PC-3 (cell line): ENCODE measurements at regions not wholly inside any gene's neighbourhood (a gene's known extent, or its start where the extent isn't known, plus 50 kb on each side); places are given as distances from the start of the nearest gene placed in this dataset.

ENCODE experiments used
- ATAC-seq: fragments of 200-7000 bp; cut with Tn5 transposase; 2 replicates; pipeline ENCODE4 v1.9.1; 2020; ENCODE audit warnings: mild to moderate bottlenecking, moderate library complexity
- BruUV-seq: library from RNA; stranded (reverse); fragments of 400-500 nt; replicated peaks from 2 replicates; lab custom pipeline; 2021; lab: Mats Ljungman, UMichigan
- CTCF ChIA-PET: fragments of 300-600 bp; sonication (Branson Sonifier 250); formaldehyde crosslinking; loops from one replicate; lab custom pipeline; 2022; ENCODE audit warnings: antibody characterized with exemption; lab: Charles Lee
- POLR2A ChIA-PET: fragments of 300-600 bp; sonication (Branson Sonifier 250); formaldehyde crosslinking; loops from one replicate; lab custom pipeline; 2022; ENCODE audit warnings: antibody characterized with exemption; ENCODE audit not compliant: unreplicated experiment; lab: Charles Lee
- DNase-seq: peaks from one replicate; pipeline ENCODE4 v3.0.0-alpha.2; 2015
- H2AFZ ChIP-seq: fragments of 300-600 bp; sonication (generic); 2 replicates; pipeline ENCODE4 v1.6.0; 2016; ENCODE audit warnings: antibody characterized with exemption, low read length
- H3F3A ChIP-seq: fragments of 300-600 bp; sonication (generic); one replicate; pipeline ENCODE4 v1.6.0; 2017; ENCODE audit warnings: antibody characterized with exemption, low read length, control low read depth, mild to moderate bottlenecking; ENCODE audit not compliant: unreplicated experiment
- H3K27ac ChIP-seq: fragments of 300-600 bp; sonication (generic); 2 replicates; pipeline ENCODE4 v1.5.1; 2016; ENCODE audit warnings: mild to moderate bottlenecking, low read length
- H3K27me3 ChIP-seq: fragments of 300-600 bp; sonication (generic); 2 replicates; pipeline ENCODE4 v1.6.1; 2016; ENCODE audit warnings: low read length, mixed read lengths
- H3K36me3 ChIP-seq: fragments of 300-600 bp; sonication (generic); 2 replicates; pipeline ENCODE4 v1.6.1; 2016; ENCODE audit warnings: low read depth, mixed run types, low read length, mixed read lengths
- H3K4me1 ChIP-seq: fragments of 300-600 bp; sonication (generic); 2 replicates; pipeline ENCODE4 v1.5.1; 2016; ENCODE audit warnings: low read length; ENCODE audit not compliant: insufficient read depth
- H3K4me2 ChIP-seq: fragments of 300-600 bp; sonication (generic); 2 replicates; pipeline ENCODE4 v1.6.0; 2016; ENCODE audit warnings: low read length
- H3K4me3 ChIP-seq: fragments of 300-600 bp; sonication (generic); 2 replicates; pipeline ENCODE4 v1.5.1; 2016; ENCODE audit warnings: mild to moderate bottlenecking, low read length, mixed read lengths
- H3K79me2 ChIP-seq: fragments of 300-600 bp; sonication (generic); 2 replicates; pipeline ENCODE4 v1.6.1; 2017; ENCODE audit warnings: low read length, mixed read lengths
- H3K9ac ChIP-seq: fragments of 300-600 bp; sonication (generic); 2 replicates; pipeline ENCODE4 v1.6.0; 2016; ENCODE audit warnings: mild to moderate bottlenecking, low read length
- H3K9me2 ChIP-seq: fragments of 300-600 bp; sonication (generic); replicated peaks from 2 replicates; pipeline ENCODE4 v1.6.1; 2016; ENCODE audit warnings: mixed run types, low read length, mixed read lengths
- H3K9me3 ChIP-seq: fragments of 300-600 bp; sonication (generic); 2 replicates; pipeline ENCODE4 v1.6.1; 2016; ENCODE audit warnings: low read length, mixed read lengths
- H4K20me1 ChIP-seq: fragments of 300-600 bp; sonication (generic); 2 replicates; pipeline ENCODE4 v1.6.1; 2016; ENCODE audit warnings: low read length, mixed read lengths
- CTCF ChIP-seq: fragments of 300-600 bp; sonication (generic); conservative IDR thresholded peaks from 2 replicates; pipeline ENCODE4 v1.5.1; 2017; ENCODE audit warnings: antibody characterized with exemption, low read depth, mild to moderate bottlenecking, low read length
- EZH2 ChIP-seq: fragments of 300-600 bp; sonication (generic); IDR thresholded peaks from one replicate; pipeline ENCODE4 v1.6.1; 2017; ENCODE audit warnings: antibody characterized with exemption, mild to moderate bottlenecking, low read length; ENCODE audit not compliant: unreplicated experiment
- EZH2phosphoT487 ChIP-seq: fragments of 300-600 bp; sonication (generic); IDR thresholded peaks from 2 replicates; pipeline ENCODE4 v1.6.1; 2018; ENCODE audit warnings: mild to moderate bottlenecking, antibody characterized with exemption, low read length, borderline replicate concordance
- intact Hi-C: fragments of 100-400 bp; cut with micrococcal nuclease; formaldehyde crosslinking; loops from 2 replicates; pipeline ENCODE4 v1.9.0; 2023

- ChIA-PET POLR2A (no interaction called here), CTCF (no interaction called here)
- Histone ChIP-seq H4K20me1 (no peaks in the 10 kb centered on the region), H3K4me1 (no peaks in the 10 kb centered on the region), H3F3A (no peaks in the 10 kb centered on the region), H3K9ac (no peak overlapping the region), H3K36me3 (no peaks in the 10 kb centered on the region), H3K4me3 (no peak overlapping the region), H3K9me2 (no peaks in the 10 kb centered on the region), H2AFZ (no peak overlapping the region), H3K4me2 (no peak overlapping the region), H3K9me3 (no peaks in the 10 kb centered on the region), H3K79me2 (no peaks in the 10 kb centered on the region), H3K27me3 (no peaks in the 10 kb centered on the region), H3K27ac (no peak overlapping the region)
- no peak for TF ChIP-seq EZH2phosphoT487
- no peak for TF ChIP-seq CTCF
- TF ChIP-seq EZH2 = no peak
- ATAC-seq (no peak), DNase-seq (no peak)
- no TSS peak for BruUV-seq
- intact Hi-C loops = no loop called here
Observed at GRCh38 chr4:96839441-96839840, 999.5 kb downstream of the PDHA2 start.

GRCh38 chr4:96841801-96842200 is 1001.9 kb downstream of the PDHA2 start:
- TF ChIP-seq EZH2 = no peak
- BruUV-seq = no TSS peak

GRCh38 chr4:96844858-96845490 is 1005.1 kb downstream of the PDHA2 start:
- no peak for TF ChIP-seq CTCF
- TF ChIP-seq EZH2phosphoT487 = no peak
- TF ChIP-seq EZH2 = no peak
- ChIA-PET CTCF (no interaction called here), POLR2A (no interaction called here)
- Histone ChIP-seq H3K36me3 (no peaks in the 10 kb centered on the region), H3K4me1 (no peaks in the 10 kb centered on the region), H3K27ac (no peak overlapping the region), H2AFZ (no peak overlapping the region), H3K79me2 (no peaks in the 10 kb centered on the region), H4K20me1 (no peaks in the 10 kb centered on the region), H3F3A (no peaks in the 10 kb centered on the region), H3K9me3 (no peaks in the 10 kb centered on the region), H3K4me2 (no peak overlapping the region), H3K9ac (no peak overlapping the region), H3K4me3 (no peak overlapping the region), H3K27me3 (no peaks in the 10 kb centered on the region), H3K9me2 (no peaks in the 10 kb centered on the region)
- intact Hi-C loops = no loop called here
- ATAC-seq (no peak), DNase-seq (no peak)
- no TSS peak for BruUV-seq

More at GRCh38 chr4:96841801-96842200, 1001.9 kb downstream of the PDHA2 start:
- CTCF ChIA-PET = no interaction called here
- Histone ChIP-seq H4K20me1 (no peaks in the 10 kb centered on the region), H3K4me3 (no peak overlapping the region), H3K27ac (no peak overlapping the region), H3F3A (no peaks in the 10 kb centered on the region), H3K27me3 (no peaks in the 10 kb centered on the region), H3K9me3 (no peaks in the 10 kb centered on the region), H3K4me2 (no peak overlapping the region), H3K36me3 (no peaks in the 10 kb centered on the region), H3K9me2 (no peaks in the 10 kb centered on the region), H3K79me2 (no peaks in the 10 kb centered on the region), H3K4me1 (no peaks in the 10 kb centered on the region), H3K9ac (no peak overlapping the region), H2AFZ (no peak overlapping the region)
- intact Hi-C loops = no loop called here
- DNase-seq = no peak
- POLR2A ChIA-PET = no interaction called here
- ATAC-seq = no peak
